ENCODE measurements at regions not wholly inside any gene's neighbourhood (a gene's known extent, or its start where the extent isn't known, plus 50 kb on each side); places are given as distances from the start of the nearest gene placed in this dataset.

DNA sequence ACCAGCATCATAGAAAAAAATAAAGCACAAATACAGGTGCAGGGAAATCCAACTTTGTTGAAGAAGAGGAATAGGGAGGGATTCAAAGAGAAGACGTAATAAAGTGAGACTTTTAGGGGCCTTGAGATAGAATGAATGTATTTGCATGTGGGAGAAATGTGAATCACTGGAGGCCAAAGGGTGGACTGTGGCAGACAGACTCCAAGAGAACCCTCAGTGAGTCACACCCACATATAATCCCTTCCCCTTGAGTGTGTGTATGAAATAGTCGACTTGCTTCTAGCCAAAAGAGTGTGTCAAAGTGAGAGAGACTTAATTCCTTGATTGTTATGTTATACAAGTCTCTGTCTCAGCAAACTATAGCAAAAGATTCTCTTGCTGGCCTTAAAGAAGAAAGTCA, 101.3 kb upstream of the GHITM start:
- TF ChIP-seq, protein P1, sequence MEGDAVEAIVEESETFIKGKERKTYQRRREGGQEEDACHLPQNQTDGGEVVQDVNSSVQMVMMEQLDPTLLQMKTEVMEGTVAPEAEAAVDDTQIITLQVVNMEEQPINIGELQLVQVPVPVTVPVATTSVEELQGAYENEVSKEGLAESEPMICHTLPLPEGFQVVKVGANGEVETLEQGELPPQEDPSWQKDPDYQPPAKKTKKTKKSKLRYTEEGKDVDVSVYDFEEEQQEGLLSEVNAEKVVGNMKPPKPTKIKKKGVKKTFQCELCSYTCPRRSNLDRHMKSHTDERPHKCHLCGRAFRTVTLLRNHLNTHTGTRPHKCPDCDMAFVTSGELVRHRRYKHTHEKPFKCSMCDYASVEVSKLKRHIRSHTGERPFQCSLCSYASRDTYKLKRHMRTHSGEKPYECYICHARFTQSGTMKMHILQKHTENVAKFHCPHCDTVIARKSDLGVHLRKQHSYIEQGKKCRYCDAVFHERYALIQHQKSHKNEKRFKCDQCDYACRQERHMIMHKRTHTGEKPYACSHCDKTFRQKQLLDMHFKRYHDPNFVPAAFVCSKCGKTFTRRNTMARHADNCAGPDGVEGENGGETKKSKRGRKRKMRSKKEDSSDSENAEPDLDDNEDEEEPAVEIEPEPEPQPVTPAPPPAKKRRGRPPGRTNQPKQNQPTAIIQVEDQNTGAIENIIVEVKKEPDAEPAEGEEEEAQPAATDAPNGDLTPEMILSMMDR (conservative IDR thresholded peaks at IDR 0.05; ENCODE audit: low read length): no peak
- no peak for TF ChIP-seq EZH2phosphoT487 (IDR thresholded peaks at IDR 0.05; ENCODE audit: borderline replicate concordance)

Data from Loucy (cell line).